HL-60 (cell line): ENCODE measurements at regions not wholly inside any gene's neighbourhood (a gene's known extent, or its start where the extent isn't known, plus 50 kb on each side); places are given as distances from the start of the nearest gene placed in this dataset.

Experiments
- DNase-seq, 2 experiments: peaks; one replicate each; pipeline ENCODE4 v3.0.0-alpha.2; 2010 to 2020; ENCODE audit warnings: low read depth in 1 of 2, low spot score in 1 of 2
- H3K27ac ChIP-seq: fragments of 250-450 bp; sonication (Bioruptor Pico); replicated peaks from 2 replicates; pipeline ENCODE4 v1.5.1; 2020; ENCODE audit warnings: mild to moderate bottlenecking, moderate library complexity
- H3K27me3 ChIP-seq: fragments of 250-450 bp; sonication (Bioruptor Pico); 2 replicates; pipeline ENCODE4 v1.5.1; 2021; ENCODE audit warnings: mild to moderate bottlenecking, moderate library complexity; ENCODE audit not compliant: insufficient read depth, poor library complexity, severe bottlenecking
- H3K4me3 ChIP-seq: replicated peaks from 2 replicates; pipeline ENCODE4 v1.5.1; 2011; ENCODE audit warnings: mild to moderate bottlenecking, control low read depth, low read length; ENCODE audit not compliant: insufficient read depth
- CTCF ChIP-seq: IDR thresholded peaks from one replicate; pipeline ENCODE4 v1.5.1; 2011; ENCODE audit warnings: low read length, control low read depth, inconsistent platforms; ENCODE audit not compliant: insufficient read depth
- GABPA ChIP-seq: IDR thresholded peaks from 2 replicates; pipeline ENCODE4 v1.6.1; 2012; ENCODE audit warnings: low read depth
- POLR2AphosphoS5 ChIP-seq: IDR thresholded peaks from 2 replicates; pipeline ENCODE4 v1.6.1; 2012; ENCODE audit warnings: low read depth
- REST ChIP-seq: IDR thresholded peaks from 2 replicates; pipeline ENCODE4 v1.6.1; 2012; ENCODE audit warnings: low read depth; ENCODE audit not compliant: insufficient replicate concordance
- SPI1 ChIP-seq: IDR thresholded peaks from 2 replicates; pipeline ENCODE4 v1.6.1; 2012; ENCODE audit warnings: low read depth, mild to moderate bottlenecking, borderline replicate concordance

GRCh38 chr4:13208558-13209193 lies 275.5 kb downstream of the RAB28 start:
- H3K27me3 ChIP-seq: no peaks in the 10 kb centered on the region
- TF ChIP-seq REST: no peak
- TF ChIP-seq POLR2AphosphoS5: no peak
- no peak for TF ChIP-seq SPI1
- TF ChIP-seq GABPA: no peak
- TF ChIP-seq CTCF: no peak
- H3K4me3 ChIP-seq: no peak overlapping the region
- no peak for DNase-seq
- H3K27ac ChIP-seq: no peak overlapping the region

GRCh38 chr4:13207226-13207625 lies 276.9 kb downstream of the RAB28 start:
- Histone ChIP-seq H3K4me3 (no peak overlapping the region), H3K27ac (no peak overlapping the region), H3K27me3 (no peaks in the 10 kb centered on the region)
- DNase-seq: no peak
- no peak for TF ChIP-seq GABPA
- TF ChIP-seq CTCF: no peak
- TF ChIP-seq POLR2AphosphoS5: no peak
- no peak for TF ChIP-seq SPI1
- no peak for TF ChIP-seq REST

GRCh38 chr4:13203101-13203500 lies 281.0 kb downstream of the RAB28 start:
- no peaks in the 10 kb centered on the region for H3K27me3 ChIP-seq
- H3K4me3 ChIP-seq: no peak overlapping the region
- H3K27ac ChIP-seq: no peak overlapping the region
- no peak for DNase-seq
- TF ChIP-seq CTCF (no peak), POLR2AphosphoS5 (no peak), SPI1 (no peak), REST (no peak), GABPA (no peak)
